Liver (tissue), 8 donors: ENCODE measurements at regions not wholly inside any gene's neighbourhood (a gene's known extent, or its start where the extent isn't known, plus 50 kb on each side); places are given as distances from the start of the nearest gene placed in this dataset.

Experiments
- DNase-seq: peaks from one replicate; pipeline ENCODE4 v3.0.0-alpha.2; 2017; ENCODE audit warnings: low spot score
- H3K27ac ChIP-seq, 2 donors: one replicate each; pipeline ENCODE4 v1.7.0; 2013; ENCODE audit warnings: inconsistent platforms in 2 of 2, low read length in 2 of 2, control low read depth in 1 of 2, low read depth in 1 of 2, mild to moderate bottlenecking in 1 of 2
- H3K27me3 ChIP-seq, 4 donors: one replicate each; pipeline versions ENCODE4 v1.6.1 to v1.7.0; 2013; ENCODE audit warnings: low read length in 3 of 4, inconsistent platforms in 1 of 4, mild to moderate bottlenecking in 1 of 4, moderate library complexity in 1 of 4; ENCODE audit not compliant: control insufficient read depth in 4 of 4, insufficient read depth in 4 of 4
- H3K36me3 ChIP-seq, 4 donors: one replicate each; pipeline versions ENCODE4 v1.6.1 to v1.7.0; 2013; ENCODE audit warnings: low read length in 3 of 4, mild to moderate bottlenecking in 3 of 4, low read depth in 1 of 4, moderate library complexity in 1 of 4; ENCODE audit not compliant: control insufficient read depth in 4 of 4, insufficient read depth in 3 of 4
- H3K4me1 ChIP-seq, 4 donors: one replicate each; pipeline versions ENCODE4 v1.6.1 to v1.7.0; 2013; ENCODE audit warnings: low read length in 3 of 4, mild to moderate bottlenecking in 3 of 4, moderate library complexity in 1 of 4; ENCODE audit not compliant: control insufficient read depth in 4 of 4, insufficient read depth in 4 of 4
- H3K4me3 ChIP-seq, 3 donors: one replicate each; pipeline versions ENCODE4 v1.6.1 to v1.7.0; 2013; ENCODE audit warnings: low read length in 3 of 3, control low read depth in 1 of 3, low read depth in 1 of 3, mild to moderate bottlenecking in 1 of 3
- H3K9ac ChIP-seq, 2 donors: one replicate each; pipeline ENCODE4 v1.7.0; 2013; ENCODE audit warnings: low read length in 2 of 2, mild to moderate bottlenecking in 2 of 2, moderate library complexity in 2 of 2, control low read depth in 1 of 2, low read depth in 1 of 2
- H3K9me3 ChIP-seq, 4 donors: one replicate each; pipeline versions ENCODE4 v1.6.1 to v1.7.0; 2013; ENCODE audit warnings: low read length in 3 of 4; ENCODE audit not compliant: control insufficient read depth in 4 of 4
- EGR1 ChIP-seq, 2 donors: IDR thresholded peaks; 2 replicates each; pipeline ENCODE4 v1.6.1; 2016 to 2018; ENCODE audit warnings: antibody characterized with exemption in 2 of 2, low read depth in 2 of 2
- FOXA1 ChIP-seq: IDR thresholded peaks from 2 replicates; pipeline ENCODE4 v1.6.1; 2016; ENCODE audit warnings: antibody characterized with exemption
- FOXA2 ChIP-seq: IDR thresholded peaks from 2 replicates; pipeline ENCODE4 v1.6.1; 2016; ENCODE audit warnings: antibody characterized with exemption
- GABPA ChIP-seq, 2 donors: IDR thresholded peaks in 1 of 2; conservative IDR thresholded peaks in 1 of 2; 2 replicates each; pipeline ENCODE4 v1.6.1; 2016; ENCODE audit warnings: antibody characterized with exemption in 2 of 2, mild to moderate bottlenecking in 1 of 2, moderate library complexity in 1 of 2
- HNF4A ChIP-seq, 2 donors: conservative IDR thresholded peaks; 2 replicates each; pipeline ENCODE4 v1.6.1; 2016; ENCODE audit warnings: antibody characterized with exemption in 2 of 2, mild to moderate bottlenecking in 2 of 2
- HNF4G ChIP-seq: IDR thresholded peaks from 2 replicates; pipeline ENCODE4 v1.6.1; 2016; ENCODE audit warnings: antibody characterized with exemption
- JUND ChIP-seq, 2 donors: IDR thresholded peaks; 2 replicates each; pipeline ENCODE4 v1.6.1; 2016; ENCODE audit warnings: antibody characterized with exemption in 2 of 2
- NR2F2 ChIP-seq: IDR thresholded peaks from 2 replicates; pipeline ENCODE4 v1.6.1; 2016; ENCODE audit warnings: antibody characterized with exemption
- RXRA ChIP-seq, 2 donors: IDR thresholded peaks; 2 replicates each; pipeline ENCODE4 v1.6.1; 2017 to 2018; ENCODE audit warnings: antibody characterized with exemption in 2 of 2, mild to moderate bottlenecking in 1 of 2
- SP1 ChIP-seq: IDR thresholded peaks from 2 replicates; pipeline ENCODE4 v1.6.1; 2018; ENCODE audit warnings: antibody characterized with exemption, mild to moderate bottlenecking
- TAF1 ChIP-seq: conservative IDR thresholded peaks from 2 replicates; pipeline ENCODE4 v1.6.1; 2016; ENCODE audit warnings: antibody characterized with exemption, mild to moderate bottlenecking
- YY1 ChIP-seq: IDR thresholded peaks from 2 replicates; pipeline ENCODE4 v1.6.1; 2016; ENCODE audit warnings: antibody characterized with exemption, mild to moderate bottlenecking
- WGBS: extraction: QIAGEN DNeasy Blood & Tissue Kit; methylation state at CpG from one replicate; pipeline ENCODE4 v1.1.7; 2013; 5-methylcytosine and 5-hydroxymethylcytosine counted together
- TF ChIP-seq, protein P1 (sequence below): IDR thresholded peaks from 2 replicates; pipeline ENCODE4 v1.6.1; 2016; ENCODE audit warnings: antibody characterized with exemption
- TF ChIP-seq, protein P2 (sequence below): IDR thresholded peaks from 2 replicates; pipeline ENCODE4 v1.6.1; 2016; ENCODE audit warnings: antibody characterized with exemption
- TF ChIP-seq, protein P3 (sequence below): fragments of 150-350 bp; IDR thresholded peaks from 2 replicates; pipeline ENCODE4 v1.5.1; 2017; ENCODE audit warnings: improper control_type of control experiment, low read depth, low read length; ENCODE audit not compliant: missing input control
- TF ChIP-seq, protein P4 (sequence below): IDR thresholded peaks from 2 replicates; pipeline ENCODE4 v1.6.1; 2016; ENCODE audit warnings: antibody characterized with exemption
- donor health status: healthy.
- donor health status: healthy.
- donor health status: healthy.
- donor health status: healthy.
- donor health status: healthy.

DNA sequence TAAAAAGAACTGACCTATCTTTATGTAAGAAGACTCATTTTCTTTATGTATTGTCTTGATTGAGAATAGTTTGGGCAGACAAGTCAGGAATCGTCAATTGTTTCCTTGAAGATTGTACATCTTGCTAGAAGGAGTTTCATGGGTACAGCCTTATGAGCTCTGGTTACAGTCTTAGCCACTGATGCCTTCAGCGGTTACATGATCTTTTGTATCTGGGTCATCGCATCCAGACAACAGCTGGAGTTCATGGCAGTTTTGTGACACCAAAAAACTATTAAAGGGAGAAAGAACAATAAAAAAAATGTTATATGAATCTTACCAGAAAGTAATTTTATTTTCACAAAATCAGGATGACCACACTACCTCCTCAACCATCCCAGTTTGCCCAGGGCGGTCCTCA is 520.5 kb upstream of the CDH7 start:
- Histone ChIP-seq H3K9ac (no peak overlapping the region), H3K27me3 (no peaks in the 10 kb centered on the region), H3K36me3 (no peaks in the 10 kb centered on the region), H3K4me3 (no peak overlapping the region), H3K27ac (no peak overlapping the region), H3K9me3 (no peaks in the 10 kb centered on the region), H3K4me1 (no peaks in the 10 kb centered on the region)
- DNase-seq: no peak
- 89% methylated on average over 4 of the region's 4 CpGs for WGBS
- TF ChIP-seq, protein P1, sequence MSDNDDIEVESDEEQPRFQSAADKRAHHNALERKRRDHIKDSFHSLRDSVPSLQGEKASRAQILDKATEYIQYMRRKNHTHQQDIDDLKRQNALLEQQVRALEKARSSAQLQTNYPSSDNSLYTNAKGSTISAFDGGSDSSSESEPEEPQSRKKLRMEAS: no peak
- TF ChIP-seq GABPA (IDR thresholded peaks at IDR 0.05 in 1 of 2, conservative IDR thresholded peaks at IDR 0.05 in 1 of 2) (no peak), NR2F2 (no peak), EGR1 (IDR thresholded peaks at IDR 0.05; ENCODE audit: low read depth in 2 of 2) (no peak), HNF4A (conservative IDR thresholded peaks at IDR 0.05) (no peak), FOXA1 (no peak), RXRA (IDR thresholded peaks at IDR 0.05) (no peak), FOXA2 (no peak), TAF1 (no peak), JUND (IDR thresholded peaks at IDR 0.05) (no peak)

DNA sequence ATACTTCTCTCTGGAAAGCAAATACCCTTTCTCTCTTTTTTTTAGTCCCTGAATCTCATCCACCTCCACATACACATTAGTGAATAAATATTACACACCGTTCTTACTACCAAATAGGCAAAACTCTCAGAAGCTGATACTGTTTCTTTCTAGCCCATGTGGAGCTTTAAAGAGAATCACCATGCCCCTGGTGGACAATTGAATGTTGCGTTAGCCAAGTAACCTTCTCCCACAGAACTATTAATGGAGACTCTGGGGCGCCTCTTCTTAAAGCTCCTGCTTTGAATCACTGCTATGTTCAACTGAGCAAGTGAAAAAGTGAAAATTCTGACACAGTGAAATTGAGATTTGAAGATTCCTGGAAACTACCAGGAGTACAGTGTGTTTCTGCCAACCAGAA is 522.8 kb upstream of the CDH7 start:
- no peak for DNase-seq
- Histone ChIP-seq H3K4me1 (no peaks in the 10 kb centered on the region), H3K27me3 (no peaks in the 10 kb centered on the region), H3K27ac (no peak overlapping the region), H3K4me3 (no peak overlapping the region), H3K36me3 (no peaks in the 10 kb centered on the region), H3K9ac (no peak overlapping the region), H3K9me3 (no peaks in the 10 kb centered on the region)
- WGBS: 96% methylated on average over 3 of the region's 3 CpGs
- TF ChIP-seq FOXA2 (no peak), NR2F2 (no peak)
- TF ChIP-seq, protein P2, sequence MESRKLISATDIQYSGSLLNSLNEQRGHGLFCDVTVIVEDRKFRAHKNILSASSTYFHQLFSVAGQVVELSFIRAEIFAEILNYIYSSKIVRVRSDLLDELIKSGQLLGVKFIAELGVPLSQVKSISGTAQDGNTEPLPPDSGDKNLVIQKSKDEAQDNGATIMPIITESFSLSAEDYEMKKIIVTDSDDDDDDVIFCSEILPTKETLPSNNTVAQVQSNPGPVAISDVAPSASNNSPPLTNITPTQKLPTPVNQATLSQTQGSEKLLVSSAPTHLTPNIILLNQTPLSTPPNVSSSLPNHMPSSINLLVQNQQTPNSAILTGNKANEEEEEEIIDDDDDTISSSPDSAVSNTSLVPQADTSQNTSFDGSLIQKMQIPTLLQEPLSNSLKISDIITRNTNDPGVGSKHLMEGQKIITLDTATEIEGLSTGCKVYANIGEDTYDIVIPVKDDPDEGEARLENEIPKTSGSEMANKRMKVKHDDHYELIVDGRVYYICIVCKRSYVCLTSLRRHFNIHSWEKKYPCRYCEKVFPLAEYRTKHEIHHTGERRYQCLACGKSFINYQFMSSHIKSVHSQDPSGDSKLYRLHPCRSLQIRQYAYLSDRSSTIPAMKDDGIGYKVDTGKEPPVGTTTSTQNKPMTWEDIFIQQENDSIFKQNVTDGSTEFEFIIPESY: no peak

DNA sequence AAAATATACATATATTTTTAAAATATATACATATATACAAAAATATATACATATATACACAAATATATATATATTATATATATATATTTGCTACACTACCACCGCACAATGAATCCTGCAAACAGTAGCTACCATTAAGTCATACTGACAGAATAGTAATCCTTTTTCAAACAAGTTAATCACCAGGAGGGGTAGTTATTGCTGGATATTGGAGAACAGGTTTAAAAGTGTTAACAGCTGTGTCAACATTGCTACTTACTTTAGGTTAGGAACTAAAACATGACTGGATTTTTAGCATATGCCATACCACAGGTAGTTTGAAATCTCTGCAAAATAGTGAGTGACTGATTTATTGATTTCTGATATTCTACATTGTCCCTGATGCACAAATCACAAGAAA is 529.1 kb upstream of the CDH7 start:
- TF ChIP-seq SP1: no peak
- TF ChIP-seq, protein P3, sequence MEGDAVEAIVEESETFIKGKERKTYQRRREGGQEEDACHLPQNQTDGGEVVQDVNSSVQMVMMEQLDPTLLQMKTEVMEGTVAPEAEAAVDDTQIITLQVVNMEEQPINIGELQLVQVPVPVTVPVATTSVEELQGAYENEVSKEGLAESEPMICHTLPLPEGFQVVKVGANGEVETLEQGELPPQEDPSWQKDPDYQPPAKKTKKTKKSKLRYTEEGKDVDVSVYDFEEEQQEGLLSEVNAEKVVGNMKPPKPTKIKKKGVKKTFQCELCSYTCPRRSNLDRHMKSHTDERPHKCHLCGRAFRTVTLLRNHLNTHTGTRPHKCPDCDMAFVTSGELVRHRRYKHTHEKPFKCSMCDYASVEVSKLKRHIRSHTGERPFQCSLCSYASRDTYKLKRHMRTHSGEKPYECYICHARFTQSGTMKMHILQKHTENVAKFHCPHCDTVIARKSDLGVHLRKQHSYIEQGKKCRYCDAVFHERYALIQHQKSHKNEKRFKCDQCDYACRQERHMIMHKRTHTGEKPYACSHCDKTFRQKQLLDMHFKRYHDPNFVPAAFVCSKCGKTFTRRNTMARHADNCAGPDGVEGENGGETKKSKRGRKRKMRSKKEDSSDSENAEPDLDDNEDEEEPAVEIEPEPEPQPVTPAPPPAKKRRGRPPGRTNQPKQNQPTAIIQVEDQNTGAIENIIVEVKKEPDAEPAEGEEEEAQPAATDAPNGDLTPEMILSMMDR: no peak
- no peak for TF ChIP-seq FOXA1
- TF ChIP-seq YY1: no peak
- TF ChIP-seq, protein P4, sequence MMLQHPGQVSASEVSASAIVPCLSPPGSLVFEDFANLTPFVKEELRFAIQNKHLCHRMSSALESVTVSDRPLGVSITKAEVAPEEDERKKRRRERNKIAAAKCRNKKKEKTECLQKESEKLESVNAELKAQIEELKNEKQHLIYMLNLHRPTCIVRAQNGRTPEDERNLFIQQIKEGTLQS: no peak
- no peak for TF ChIP-seq RXRA (IDR thresholded peaks at IDR 0.05)
- TF ChIP-seq GABPA (IDR thresholded peaks at IDR 0.05 in 1 of 2, conservative IDR thresholded peaks at IDR 0.05 in 1 of 2): no peak
- TF ChIP-seq, protein P2: no peak
- TF ChIP-seq HNF4G: no peak
- TF ChIP-seq, protein P1: no peak
- TF ChIP-seq TAF1: no peak
- TF ChIP-seq JUND (IDR thresholded peaks at IDR 0.05): no peak
- 88% methylated on average over 1 of the region's 1 CpG for WGBS
- no peak overlapping the region for H3K4me3 ChIP-seq
- DNase-seq: no peak
- H3K27ac ChIP-seq: no peak overlapping the region
- H3K36me3 ChIP-seq: no peaks in the 10 kb centered on the region
- no peaks in the 10 kb centered on the region for H3K27me3 ChIP-seq
- H3K4me1 ChIP-seq: no peaks in the 10 kb centered on the region
- no peak overlapping the region for H3K9ac ChIP-seq
- H3K9me3 ChIP-seq: no peaks in the 10 kb centered on the region
